GM12878 (cell line): ENCODE measurements at regions not wholly inside any gene's neighbourhood (a gene's known extent, or its start where the extent isn't known, plus 50 kb on each side); places are given as distances from the start of the nearest gene placed in this dataset.
A peak's percentile ranks its signal among the peaks of the same experiment; 100 is the strongest.

ENCODE experiments used
- ATAC-seq: fragments of 200-7000 bp; cut with Tn5 transposase; 3 replicates; pipeline ENCODE4 v1.9.1; 2020; ENCODE audit warnings: mild to moderate bottlenecking, moderate library complexity
- BruUV-seq: library from RNA; stranded (reverse); fragments of 400-500 nt; replicated peaks from 2 replicates; lab custom pipeline; 2021; lab: Mats Ljungman, UMichigan
- CTCF ChIA-PET: fragments of 300-600 bp; sonication (Branson Sonifier 250); formaldehyde crosslinking; extraction: SDS; loops from one replicate; lab custom pipeline; 2021; ENCODE audit warnings: inconsistent platforms; lab: Yijun Ruan, JAX
- POLR2A ChIA-PET: fragments of 350-600 bp; formaldehyde crosslinking; extraction: SDS; loops from one replicate; lab custom pipeline; 2021; ENCODE audit warnings: inconsistent platforms; lab: Charles Lee
- RAD21 ChIA-PET: fragments of 300-600 bp; sonication (Branson Sonifier 250); formaldehyde crosslinking; loops from one replicate; lab custom pipeline; 2023; ENCODE audit warnings: antibody characterized with exemption; ENCODE audit not compliant: unreplicated experiment; lab: Charles Lee
- SMC1A ChIA-PET: fragments of 300-600 bp; sonication (Branson Sonifier 250); formaldehyde crosslinking; loops from one replicate; lab custom pipeline; 2023; ENCODE audit not compliant: unreplicated experiment, uncharacterized antibody; lab: Charles Lee
- DNase-seq: peaks from one replicate; pipeline ENCODE4 v3.0.0-alpha.2; 2011; ENCODE audit warnings: low read depth, low spot score
- FAIRE-seq: peaks from 3 replicates; lab custom pipeline; 2011; peaks lifted over from hg19 to GRCh38; lab: Jason Lieb, UNC
- H2AFZ ChIP-seq: 2 replicates; pipeline ENCODE4 v1.6.0; 2011; ENCODE audit warnings: low read depth, low read length, control low read depth; ENCODE audit not compliant: control insufficient read depth
- H3K27ac ChIP-seq: 2 replicates; pipeline ENCODE4 v1.5.1; 2011; ENCODE audit warnings: control low read depth; ENCODE audit not compliant: control insufficient read depth, insufficient read depth
- H3K27me3 ChIP-seq, 2 experiments: replicated peaks in 1 of 2; 2 replicates each; pipeline versions ENCODE4 v1.6.0 to v1.6.1; 2011; ENCODE audit warnings: low read length in 1 of 2; ENCODE audit not compliant: control insufficient read depth in 2 of 2, insufficient read depth in 2 of 2
- H3K36me3 ChIP-seq, 2 experiments: 2 replicates each; pipeline ENCODE4 v1.5.1; 2011; ENCODE audit warnings: low read length in 1 of 2; ENCODE audit not compliant: control insufficient read depth in 2 of 2, insufficient read depth in 2 of 2
- H3K4me1 ChIP-seq: 2 replicates; pipeline ENCODE4 v1.6.1; 2011; ENCODE audit warnings: mild to moderate bottlenecking, low read length, moderate library complexity, mixed read lengths; ENCODE audit not compliant: control insufficient read depth, insufficient read depth
- H3K4me2 ChIP-seq: 2 replicates; pipeline ENCODE4 v1.6.0; 2011; ENCODE audit warnings: control low read depth; ENCODE audit not compliant: control insufficient read depth, insufficient read depth
- H3K4me3 ChIP-seq: fragments of 200-600 bp; sonication (generic); 2 replicates; pipeline ENCODE4 v1.5.1; 2016
- H3K79me2 ChIP-seq: 2 replicates; pipeline ENCODE4 v1.6.0; 2011; ENCODE audit warnings: low read length; ENCODE audit not compliant: control insufficient read depth, insufficient read depth
- H3K9ac ChIP-seq: 2 replicates; pipeline ENCODE4 v1.8.0; 2011; ENCODE audit warnings: low read length, control low read depth, mixed read lengths; ENCODE audit not compliant: control insufficient read depth, insufficient read depth
- H3K9me3 ChIP-seq: replicated peaks from 3 replicates; pipeline ENCODE4 v1.5.1; 2011; ENCODE audit warnings: mild to moderate bottlenecking, low read length; ENCODE audit not compliant: control insufficient read depth, insufficient read depth
- H4K20me1 ChIP-seq: 2 replicates; pipeline ENCODE4 v1.6.0; 2011; ENCODE audit not compliant: control insufficient read depth, insufficient read depth
- CEBPB ChIP-seq, 2 experiments: fragments of 150-350 bp in 1 of 2; IDR thresholded peaks; 2 replicates each; pipeline ENCODE4 v1.6.1; 2012 to 2014; ENCODE audit warnings: low read depth in 2 of 2, low read length in 2 of 2, borderline replicate concordance in 1 of 2, inconsistent platforms in 1 of 2
- HCFC1 ChIP-seq: fragments of 150-350 bp; IDR thresholded peaks from 2 replicates; pipeline ENCODE4 v1.6.1; 2014; ENCODE audit warnings: low read length
- HDAC6 ChIP-seq: fragments of 200-600 bp; sonication (generic); IDR thresholded peaks from one replicate; pipeline ENCODE4 v1.8.0; 2017; ENCODE audit warnings: antibody characterized with exemption; ENCODE audit not compliant: unreplicated experiment
- IKZF1 ChIP-seq: fragments of 450-650 bp; conservative IDR thresholded peaks from 2 replicates; pipeline ENCODE4 v1.6.1; 2017; ENCODE audit warnings: antibody characterized with exemption, mild to moderate bottlenecking
- KAT2A ChIP-seq: conservative IDR thresholded peaks from 2 replicates; pipeline ENCODE4 v1.6.1; 2011; ENCODE audit warnings: low read depth, low read length; ENCODE audit not compliant: control insufficient read depth
- NBN ChIP-seq: fragments of 450-650 bp; IDR thresholded peaks from 2 replicates; pipeline ENCODE4 v1.6.1; 2016
- RFX5 ChIP-seq: IDR thresholded peaks from 2 replicates; pipeline ENCODE4 v1.6.1; 2011; ENCODE audit warnings: low read depth, low read length, improper control_type of control experiment
- SP1 ChIP-seq: IDR thresholded peaks from one replicate; pipeline ENCODE4 v1.6.1; 2011; ENCODE audit warnings: low read depth, low read length
- TCF7 ChIP-seq: IDR thresholded peaks from 2 replicates; pipeline ENCODE4 v1.6.1; 2014; ENCODE audit warnings: antibody characterized with exemption, borderline replicate concordance
- ZNF217 ChIP-seq: fragments of 450-650 bp; IDR thresholded peaks from 2 replicates; pipeline ENCODE4 v1.6.1; 2017; ENCODE audit warnings: antibody characterized with exemption, mild to moderate bottlenecking
- ZNF384 ChIP-seq: IDR thresholded peaks from 2 replicates; pipeline ENCODE4 v1.6.1; 2012; ENCODE audit warnings: low read depth, mild to moderate bottlenecking, low read length, improper control_type of control experiment, borderline replicate concordance
- WGBS: methylation state at CpG from one replicate; pipeline ENCODE4 v1.1.6; 2016; ENCODE audit warnings: low lambda C conversion rate; ENCODE audit not compliant: insufficient replicate concordance, insufficient coverage; ENCODE audit errors: missing lambda C conversion rate; 5-methylcytosine and 5-hydroxymethylcytosine counted together
- in situ Hi-C: fragments of 300-500 bp; cut with MboI; formaldehyde crosslinking; loops from 9 replicates; pipeline ENCODE4 v1.14.3; 2018; ENCODE audit warnings: mixed read lengths
- intact Hi-C: fragments of 100-400 bp; cut with micrococcal nuclease; formaldehyde crosslinking; loops from one replicate; pipeline ENCODE4 v1.14.2; 2022; ENCODE audit not compliant: unreplicated experiment
- TF ChIP-seq, protein P1 (sequence below): IDR thresholded peaks from 2 replicates; pipeline ENCODE4 v1.6.1; 2011; ENCODE audit warnings: low read depth, mild to moderate bottlenecking, low read length, moderate library complexity, borderline replicate concordance; ENCODE audit errors: extremely low read depth
- TF ChIP-seq, protein P2 (sequence below): fragments of 450-650 bp; IDR thresholded peaks from 2 replicates; pipeline ENCODE4 v1.6.1; 2017; ENCODE audit warnings: mild to moderate bottlenecking, low read depth, inconsistent platforms; ENCODE audit not compliant: poor library complexity, severe bottlenecking
- TF ChIP-seq, protein P3 (sequence below): IDR thresholded peaks from 2 replicates; pipeline ENCODE4 v1.6.1; 2011; ENCODE audit warnings: borderline replicate concordance, low read depth, mild to moderate bottlenecking, moderate library complexity, mixed read lengths, low read length; ENCODE audit not compliant: insufficient read depth; ENCODE audit errors: extremely low read length
- TF ChIP-seq, protein P4 (sequence below): fragments of 450-650 bp; formaldehyde crosslinking; IDR thresholded peaks from 2 replicates; pipeline ENCODE4 v1.4.0; 2020; ENCODE audit warnings: mild to moderate bottlenecking, moderate library complexity
- TF ChIP-seq, protein P5 (sequence below): fragments of 450-650 bp; IDR thresholded peaks from 2 replicates; pipeline ENCODE4 v1.6.1; 2017; ENCODE audit warnings: mild to moderate bottlenecking

DNA sequence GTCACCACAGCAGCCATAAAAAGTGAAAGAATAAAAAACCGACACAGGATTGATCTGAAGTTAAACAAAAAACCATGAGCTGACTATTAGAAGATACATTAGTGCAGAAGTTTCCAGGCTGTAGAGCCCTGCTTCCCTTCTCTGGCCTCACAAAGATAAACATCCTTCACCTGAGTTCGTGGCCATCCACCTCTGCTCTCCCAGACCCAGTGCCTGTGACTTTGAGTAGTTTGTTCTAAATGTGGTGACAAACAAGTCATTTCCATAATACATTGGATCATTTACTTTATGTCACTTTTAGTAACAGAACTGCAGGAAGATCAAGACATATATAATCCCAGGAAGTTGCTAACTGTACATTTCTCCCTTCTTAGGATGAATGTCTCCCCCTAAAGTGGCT lies 241.9 kb upstream of the MAP2 start:
- ATAC-seq (no peak), FAIRE-seq (peak; percentile 87), DNase-seq (no peak)
- H3K4me1 ChIP-seq, result no peaks in the 10 kb centered on the region
- no peak overlapping the region for H3K27ac ChIP-seq
- H2AFZ ChIP-seq, result no peak overlapping the region
- H3K9me3 ChIP-seq, result no peaks in the 10 kb centered on the region
- no peaks in the 10 kb centered on the region for H3K79me2 ChIP-seq
- H3K4me3 ChIP-seq, result no peak overlapping the region
- ChIA-PET RAD21 (no interaction called here), SMC1A (no interaction called here), POLR2A (no interaction called here), CTCF (interaction anchor here (1.7 kb wide), 1 partner anchor 26 kb away, joined by 7 read pairs; no protein-coding TSS in a partner anchor)
- BruUV-seq, result no TSS peak
- no peaks in the 10 kb centered on the region for H3K27me3 ChIP-seq
- H3K9ac ChIP-seq, result no peak overlapping the region
- in situ Hi-C loops, result no loop called here
- 0% methylated on average over 2 of the region's 2 CpGs for whole genome bisulfite sequencing
- H3K36me3 ChIP-seq, result no peaks in the 10 kb centered on the region
- intact Hi-C loops, result no loop called here
- H4K20me1 ChIP-seq, result no peaks in the 10 kb centered on the region
- H3K4me2 ChIP-seq, result no peak overlapping the region
- TF ChIP-seq, protein P1, sequence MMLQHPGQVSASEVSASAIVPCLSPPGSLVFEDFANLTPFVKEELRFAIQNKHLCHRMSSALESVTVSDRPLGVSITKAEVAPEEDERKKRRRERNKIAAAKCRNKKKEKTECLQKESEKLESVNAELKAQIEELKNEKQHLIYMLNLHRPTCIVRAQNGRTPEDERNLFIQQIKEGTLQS, result no peak
- no peak for TF ChIP-seq ZNF217
- no peak for TF ChIP-seq CEBPB (IDR thresholded peaks at IDR 0.05; ENCODE audit: borderline replicate concordance in 1 of 2, low read depth in 2 of 2, low read length in 2 of 2)
- TF ChIP-seq, protein P2, sequence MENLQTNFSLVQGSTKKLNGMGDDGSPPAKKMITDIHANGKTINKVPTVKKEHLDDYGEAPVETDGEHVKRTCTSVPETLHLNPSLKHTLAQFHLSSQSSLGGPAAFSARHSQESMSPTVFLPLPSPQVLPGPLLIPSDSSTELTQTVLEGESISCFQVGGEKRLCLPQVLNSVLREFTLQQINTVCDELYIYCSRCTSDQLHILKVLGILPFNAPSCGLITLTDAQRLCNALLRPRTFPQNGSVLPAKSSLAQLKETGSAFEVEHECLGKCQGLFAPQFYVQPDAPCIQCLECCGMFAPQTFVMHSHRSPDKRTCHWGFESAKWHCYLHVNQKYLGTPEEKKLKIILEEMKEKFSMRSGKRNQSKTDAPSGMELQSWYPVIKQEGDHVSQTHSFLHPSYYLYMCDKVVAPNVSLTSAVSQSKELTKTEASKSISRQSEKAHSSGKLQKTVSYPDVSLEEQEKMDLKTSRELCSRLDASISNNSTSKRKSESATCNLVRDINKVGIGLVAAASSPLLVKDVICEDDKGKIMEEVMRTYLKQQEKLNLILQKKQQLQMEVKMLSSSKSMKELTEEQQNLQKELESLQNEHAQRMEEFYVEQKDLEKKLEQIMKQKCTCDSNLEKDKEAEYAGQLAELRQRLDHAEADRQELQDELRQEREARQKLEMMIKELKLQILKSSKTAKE, result no peak
- no peak for TF ChIP-seq TCF7
- TF ChIP-seq KAT2A, result no peak
- TF ChIP-seq, protein P3, sequence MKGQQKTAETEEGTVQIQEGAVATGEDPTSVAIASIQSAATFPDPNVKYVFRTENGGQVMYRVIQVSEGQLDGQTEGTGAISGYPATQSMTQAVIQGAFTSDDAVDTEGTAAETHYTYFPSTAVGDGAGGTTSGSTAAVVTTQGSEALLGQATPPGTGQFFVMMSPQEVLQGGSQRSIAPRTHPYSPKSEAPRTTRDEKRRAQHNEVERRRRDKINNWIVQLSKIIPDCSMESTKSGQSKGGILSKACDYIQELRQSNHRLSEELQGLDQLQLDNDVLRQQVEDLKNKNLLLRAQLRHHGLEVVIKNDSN, result no peak
- no peak for TF ChIP-seq NBN
- no peak for TF ChIP-seq ZNF384
- TF ChIP-seq RFX5, result no peak
- TF ChIP-seq, protein P4, sequence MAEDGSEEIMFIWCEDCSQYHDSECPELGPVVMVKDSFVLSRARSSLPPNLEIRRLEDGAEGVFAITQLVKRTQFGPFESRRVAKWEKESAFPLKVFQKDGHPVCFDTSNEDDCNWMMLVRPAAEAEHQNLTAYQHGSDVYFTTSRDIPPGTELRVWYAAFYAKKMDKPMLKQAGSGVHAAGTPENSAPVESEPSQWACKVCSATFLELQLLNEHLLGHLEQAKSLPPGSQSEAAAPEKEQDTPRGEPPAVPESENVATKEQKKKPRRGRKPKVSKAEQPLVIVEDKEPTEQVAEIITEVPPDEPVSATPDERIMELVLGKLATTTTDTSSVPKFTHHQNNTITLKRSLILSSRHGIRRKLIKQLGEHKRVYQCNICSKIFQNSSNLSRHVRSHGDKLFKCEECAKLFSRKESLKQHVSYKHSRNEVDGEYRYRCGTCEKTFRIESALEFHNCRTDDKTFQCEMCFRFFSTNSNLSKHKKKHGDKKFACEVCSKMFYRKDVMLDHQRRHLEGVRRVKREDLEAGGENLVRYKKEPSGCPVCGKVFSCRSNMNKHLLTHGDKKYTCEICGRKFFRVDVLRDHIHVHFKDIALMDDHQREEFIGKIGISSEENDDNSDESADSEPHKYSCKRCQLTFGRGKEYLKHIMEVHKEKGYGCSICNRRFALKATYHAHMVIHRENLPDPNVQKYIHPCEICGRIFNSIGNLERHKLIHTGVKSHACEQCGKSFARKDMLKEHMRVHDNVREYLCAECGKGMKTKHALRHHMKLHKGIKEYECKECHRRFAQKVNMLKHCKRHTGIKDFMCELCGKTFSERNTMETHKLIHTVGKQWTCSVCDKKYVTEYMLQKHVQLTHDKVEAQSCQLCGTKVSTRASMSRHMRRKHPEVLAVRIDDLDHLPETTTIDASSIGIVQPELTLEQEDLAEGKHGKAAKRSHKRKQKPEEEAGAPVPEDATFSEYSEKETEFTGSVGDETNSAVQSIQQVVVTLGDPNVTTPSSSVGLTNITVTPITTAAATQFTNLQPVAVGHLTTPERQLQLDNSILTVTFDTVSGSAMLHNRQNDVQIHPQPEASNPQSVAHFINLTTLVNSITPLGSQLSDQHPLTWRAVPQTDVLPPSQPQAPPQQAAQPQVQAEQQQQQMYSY, result no peak
- TF ChIP-seq HDAC6, result no peak
- TF ChIP-seq, protein P5, sequence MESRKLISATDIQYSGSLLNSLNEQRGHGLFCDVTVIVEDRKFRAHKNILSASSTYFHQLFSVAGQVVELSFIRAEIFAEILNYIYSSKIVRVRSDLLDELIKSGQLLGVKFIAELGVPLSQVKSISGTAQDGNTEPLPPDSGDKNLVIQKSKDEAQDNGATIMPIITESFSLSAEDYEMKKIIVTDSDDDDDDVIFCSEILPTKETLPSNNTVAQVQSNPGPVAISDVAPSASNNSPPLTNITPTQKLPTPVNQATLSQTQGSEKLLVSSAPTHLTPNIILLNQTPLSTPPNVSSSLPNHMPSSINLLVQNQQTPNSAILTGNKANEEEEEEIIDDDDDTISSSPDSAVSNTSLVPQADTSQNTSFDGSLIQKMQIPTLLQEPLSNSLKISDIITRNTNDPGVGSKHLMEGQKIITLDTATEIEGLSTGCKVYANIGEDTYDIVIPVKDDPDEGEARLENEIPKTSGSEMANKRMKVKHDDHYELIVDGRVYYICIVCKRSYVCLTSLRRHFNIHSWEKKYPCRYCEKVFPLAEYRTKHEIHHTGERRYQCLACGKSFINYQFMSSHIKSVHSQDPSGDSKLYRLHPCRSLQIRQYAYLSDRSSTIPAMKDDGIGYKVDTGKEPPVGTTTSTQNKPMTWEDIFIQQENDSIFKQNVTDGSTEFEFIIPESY, result no peak
- TF ChIP-seq IKZF1, result no peak
- TF ChIP-seq SP1, result no peak
- TF ChIP-seq HCFC1, result no peak
